ENCODE measurements at regions not wholly inside any gene's neighbourhood (a gene's known extent, or its start where the extent isn't known, plus 50 kb on each side); places are given as distances from the start of the nearest gene placed in this dataset.
"Not testable (repeated sequence)": the region's sequence is repeated elsewhere in the genome, so short reads cannot be mapped to it uniquely, and the experiment has no call there.

- DNase-seq, result no peak
These were observed 259.9 kb downstream of the GJA1 start for GRCh38 chr6:121695329-121695728.

- no peak for DNase-seq
These were observed 262.5 kb downstream of the GJA1 start for GRCh38 chr6:121697921-121698320.

GRCh38 chr6:121698617-121699016 lies 263.2 kb downstream of the GJA1 start:
- no peak for DNase-seq

- DNase-seq, result not testable (repeated sequence)
These were observed 267.7 kb downstream of the GJA1 start for GRCh38 chr6:121703129-121703528.

- DNase-seq, result no peak
These were observed 276.0 kb downstream of the GJA1 start for GRCh38 chr6:121711472-121711871.

- DNase-seq, result no peak
These were observed 282.2 kb downstream of the GJA1 start for GRCh38 chr6:121717686-121718085.

GRCh38 chr6:121720867-121721266 lies 285.4 kb downstream of the GJA1 start:
- DNase-seq, result not testable (repeated sequence)

- no peak for DNase-seq
These were observed 288.2 kb downstream of the GJA1 start for GRCh38 chr6:121723623-121724022.

GRCh38 chr6:121724576-121724975 lies 289.1 kb downstream of the GJA1 start:
- no peak for DNase-seq

- no peak for DNase-seq
These were observed 291.1 kb downstream of the GJA1 start for GRCh38 chr6:121726596-121726995.

GRCh38 chr6:121730616-121731015 lies 295.2 kb downstream of the GJA1 start:
- no peak for DNase-seq

- DNase-seq, result no peak
These were observed 295.9 kb downstream of the GJA1 start for GRCh38 chr6:121731381-121731780.

GRCh38 chr6:121732641-121733040 lies 297.2 kb downstream of the GJA1 start:
- no peak for DNase-seq

- no peak for DNase-seq
These were observed 297.8 kb downstream of the GJA1 start for GRCh38 chr6:121733234-121733633.

GRCh38 chr6:121740188-121740587 lies 304.7 kb downstream of the GJA1 start:
- not testable (repeated sequence) for DNase-seq

- no peak for DNase-seq
These were observed 308.2 kb downstream of the GJA1 start for GRCh38 chr6:121743691-121744090.

- DNase-seq, result no peak
These were observed 312.9 kb downstream of the GJA1 start for GRCh38 chr6:121748376-121748775.

- no peak for DNase-seq
These were observed 313.4 kb downstream of the GJA1 start for GRCh38 chr6:121748850-121749249.

- DNase-seq, result no peak
These were observed 320.0 kb downstream of the GJA1 start for GRCh38 chr6:121755485-121755884.

GRCh38 chr6:121756666-121757065 lies 321.2 kb downstream of the GJA1 start:
- no peak for DNase-seq

GRCh38 chr6:121759370-121759769 lies 323.9 kb downstream of the GJA1 start:
- DNase-seq, result no peak

- no peak for DNase-seq
These were observed 324.7 kb downstream of the GJA1 start for GRCh38 chr6:121760191-121760590.

- no peak for DNase-seq
These were observed 325.3 kb downstream of the GJA1 start for GRCh38 chr6:121760745-121761144.

GRCh38 chr6:121764493-121764892 lies 329.0 kb downstream of the GJA1 start:
- DNase-seq, result no peak

- DNase-seq, result no peak
These were observed 329.6 kb downstream of the GJA1 start for GRCh38 chr6:121765060-121765459.

GRCh38 chr6:121767211-121767610 lies 331.8 kb downstream of the GJA1 start:
- no peak for DNase-seq

Data from NK-92 treated with Interleukin-12 subunit alpha and Interleukin-12 subunit beta, amount 100 ng/mL, for 24 hours (cell line).